Neural cell (in vitro differentiated cells): ENCODE measurements at regions not wholly inside any gene's neighbourhood (a gene's known extent, or its start where the extent isn't known, plus 50 kb on each side); places are given as distances from the start of the nearest gene placed in this dataset.
A peak's percentile ranks its signal among the peaks of the same experiment; 100 is the strongest.

ENCODE experiments used
- H2AFZ ChIP-seq: fragments of 200-600, 300-800 bp; sonication (generic), shearing (Covaris generic); 2 replicates; pipeline ENCODE4 v1.6.0; 2014; ENCODE audit warnings: low read depth, mild to moderate bottlenecking, antibody characterized with exemption, low read length, moderate library complexity
- H3F3A ChIP-seq: fragments of 200-600 bp; shearing (Covaris generic); 2 replicates; pipeline ENCODE4 v1.6.1; 2016; ENCODE audit warnings: mild to moderate bottlenecking, moderate library complexity, mixed read lengths, antibody characterized with exemption, low read length; ENCODE audit not compliant: insufficient read depth, poor library complexity, severe bottlenecking
- H3K27ac ChIP-seq: fragments of 200-600, 300-800 bp; sonication (generic), shearing (Covaris generic); 2 replicates; pipeline ENCODE4 v1.5.1; 2014; ENCODE audit warnings: mild to moderate bottlenecking, low read length, moderate library complexity
- H3K27me3 ChIP-seq: fragments of 300-800, 200-600 bp; sonication (generic), shearing (Covaris generic); 2 replicates; pipeline ENCODE4 v1.6.0; 2014; ENCODE audit warnings: mild to moderate bottlenecking, low read depth, low read length, moderate library complexity; ENCODE audit not compliant: insufficient read depth
- H3K36me3 ChIP-seq: fragments of 300-800, 200-600 bp; sonication (generic), shearing (Covaris generic); 2 replicates; pipeline ENCODE4 v1.5.1; 2014; ENCODE audit warnings: mild to moderate bottlenecking, antibody characterized with exemption, low read length, moderate library complexity; ENCODE audit not compliant: insufficient read depth
- H3K4me2 ChIP-seq: fragments of 300-800, 200-600 bp; sonication (generic), shearing (Covaris generic); 2 replicates; pipeline ENCODE4 v1.6.0; 2014; ENCODE audit warnings: mild to moderate bottlenecking, low read length
- H3K4me3 ChIP-seq: fragments of 300-800, 200-600 bp; sonication (generic), shearing (Covaris generic); 2 replicates; pipeline ENCODE4 v1.5.1; 2014; ENCODE audit warnings: mild to moderate bottlenecking, low read length, moderate library complexity
- H3K79me2 ChIP-seq: fragments of 200-600 bp; shearing (Covaris generic); replicated peaks from 2 replicates; pipeline ENCODE4 v1.6.0; 2014; ENCODE audit warnings: mild to moderate bottlenecking, low read length, moderate library complexity; ENCODE audit not compliant: insufficient read depth
- H3K9ac ChIP-seq: fragments of 300-800, 200-600 bp; sonication (generic), shearing (Covaris generic); 2 replicates; pipeline ENCODE4 v1.6.1; 2016; ENCODE audit warnings: mild to moderate bottlenecking, low read length, mixed read lengths
- H3K9me2 ChIP-seq: fragments of 200-600 bp; shearing (Covaris generic); 2 replicates; pipeline ENCODE4 v1.6.1; 2016; ENCODE audit warnings: mild to moderate bottlenecking, low read length, mixed read lengths; ENCODE audit not compliant: insufficient read depth
- H3K9me3 ChIP-seq: fragments of 200-600, 300-800 bp; sonication (generic), shearing (Covaris generic); 2 replicates; pipeline ENCODE4 v1.6.1; 2016; ENCODE audit warnings: mild to moderate bottlenecking, mixed run types, low read length, moderate library complexity, mixed read lengths
- H4K20me1 ChIP-seq: fragments of 200-600 bp; shearing (Covaris generic); 2 replicates; pipeline ENCODE4 v1.6.1; 2016; ENCODE audit warnings: mild to moderate bottlenecking, mixed run types; ENCODE audit not compliant: insufficient read depth
- EP300 ChIP-seq: fragments of 450-650 bp; conservative IDR thresholded peaks from 2 replicates; pipeline ENCODE4 v1.6.1; 2014; ENCODE audit warnings: antibody characterized with exemption, mild to moderate bottlenecking, moderate library complexity; ENCODE audit not compliant: poor library complexity, severe bottlenecking
- EZH2 ChIP-seq: fragments of 200-600, 300-800 bp; shearing (Covaris generic), sonication (generic); IDR thresholded peaks from 2 replicates; pipeline ENCODE4 v1.6.1; 2014; ENCODE audit warnings: antibody characterized with exemption, low read length, borderline replicate concordance, mild to moderate bottlenecking; ENCODE audit not compliant: insufficient read depth, poor library complexity, severe bottlenecking
- MXI1 ChIP-seq: fragments of 450-650 bp; conservative IDR thresholded peaks from 2 replicates; pipeline ENCODE4 v1.6.1; 2014; ENCODE audit warnings: antibody characterized with exemption, mild to moderate bottlenecking; ENCODE audit not compliant: poor library complexity, severe bottlenecking
- POLR2AphosphoS5 ChIP-seq: IDR thresholded peaks from 2 replicates; pipeline ENCODE4 v1.6.1; 2012
- RAD21 ChIP-seq: fragments of 450-650 bp; conservative IDR thresholded peaks from 2 replicates; pipeline ENCODE4 v1.6.1; 2014; ENCODE audit warnings: antibody characterized with exemption, mild to moderate bottlenecking, moderate library complexity
- SMC3 ChIP-seq: fragments of 450-650 bp; conservative IDR thresholded peaks from 2 replicates; pipeline ENCODE4 v1.6.1; 2014; ENCODE audit warnings: antibody characterized with exemption, mild to moderate bottlenecking, moderate library complexity; ENCODE audit not compliant: poor library complexity
- TAF1 ChIP-seq: IDR thresholded peaks from 2 replicates; pipeline ENCODE4 v1.6.1; 2012; ENCODE audit warnings: low read depth
- TF ChIP-seq, protein P1 (sequence below): IDR thresholded peaks from 2 replicates; pipeline ENCODE4 v1.6.1; 2012; ENCODE audit warnings: borderline replicate concordance

DNA sequence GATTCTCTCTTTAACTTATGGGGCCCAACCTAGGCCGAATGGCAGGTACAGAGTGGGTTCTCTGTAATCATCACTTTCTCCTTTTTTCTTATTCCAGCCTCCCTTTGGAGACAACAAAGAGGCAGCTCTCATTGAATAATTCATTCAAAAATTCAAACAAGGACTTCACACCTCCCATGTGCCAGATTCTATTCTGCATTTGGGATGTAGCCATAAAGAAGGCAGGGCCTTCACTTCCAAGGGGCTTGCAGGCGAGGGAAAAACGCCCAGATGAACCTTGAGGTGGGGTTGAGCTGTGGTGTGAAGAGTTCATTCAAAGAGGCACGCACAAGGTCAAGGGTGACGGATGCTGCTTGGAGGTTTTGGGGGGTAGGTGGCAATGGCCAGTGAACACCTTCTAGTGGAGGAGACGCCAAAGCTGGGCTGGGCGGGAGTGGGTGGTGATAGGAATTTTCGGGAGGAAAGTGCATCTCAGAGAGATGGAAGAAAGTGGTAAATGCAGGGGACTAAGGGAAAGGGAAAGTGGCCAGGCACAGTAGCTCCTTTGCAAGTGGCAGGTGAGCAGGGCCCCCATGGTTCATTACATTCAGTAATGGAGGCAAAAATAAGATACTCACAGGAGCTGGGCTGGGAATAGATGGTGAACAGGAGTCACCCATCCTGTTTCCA is 499.6 kb downstream of the MIAT start:
- H3K4me3 ChIP-seq: no peak overlapping the region

DNA sequence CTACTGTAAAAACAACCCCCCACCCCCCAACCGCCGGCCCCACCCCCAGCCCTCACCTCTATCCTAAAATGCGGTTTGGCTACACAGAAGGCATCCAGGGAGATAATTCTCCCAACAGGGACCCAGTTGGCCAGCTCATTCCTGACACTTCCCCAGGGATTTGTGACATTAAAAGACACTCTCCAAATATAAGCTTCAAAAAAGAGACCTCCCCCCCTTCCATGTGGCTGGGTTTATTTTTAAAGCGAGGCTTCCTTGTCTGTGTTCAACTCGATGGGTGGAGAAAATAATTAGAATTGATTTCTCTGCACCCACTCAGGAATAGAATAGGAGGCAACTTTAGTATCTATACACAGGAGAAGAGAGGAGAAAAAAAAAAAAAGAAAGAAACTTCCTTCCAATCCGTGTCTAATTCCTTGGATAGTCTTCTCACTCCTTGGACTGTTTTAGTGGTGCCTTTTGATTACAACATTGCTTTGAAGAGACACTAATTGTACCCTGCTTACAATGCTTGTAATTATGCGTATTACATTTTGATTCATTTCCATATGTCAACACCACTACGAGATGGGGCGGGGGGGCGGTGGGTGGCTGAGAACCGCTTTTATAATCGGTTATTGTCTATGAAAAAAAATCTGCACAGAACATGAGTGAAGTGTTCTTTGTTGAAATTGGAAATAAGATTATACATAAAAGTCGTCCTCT is 500.4 kb downstream of the MIAT start:
- Histone ChIP-seq H3K4me3 (no peak overlapping the region), H3K36me3 (no peaks in the 10 kb centered on the region), H2AFZ (no peak overlapping the region), H3K79me2 (no peaks in the 10 kb centered on the region), H3K27me3 (no peaks in the 10 kb centered on the region), H3K9ac (no peak overlapping the region), H3K27ac (peak overlapping the region; percentile 49), H4K20me1 (no peaks in the 10 kb centered on the region), H3F3A (no peaks in the 10 kb centered on the region), H3K9me3 (no peaks in the 10 kb centered on the region), H3K4me2 (no peak overlapping the region), H3K9me2 (no peaks in the 10 kb centered on the region)
- TF ChIP-seq MXI1 (no peak), POLR2AphosphoS5 (no peak), EZH2 (no peak), EP300 (no peak), RAD21 (no peak), TAF1 (no peak)
- TF ChIP-seq, protein P1, sequence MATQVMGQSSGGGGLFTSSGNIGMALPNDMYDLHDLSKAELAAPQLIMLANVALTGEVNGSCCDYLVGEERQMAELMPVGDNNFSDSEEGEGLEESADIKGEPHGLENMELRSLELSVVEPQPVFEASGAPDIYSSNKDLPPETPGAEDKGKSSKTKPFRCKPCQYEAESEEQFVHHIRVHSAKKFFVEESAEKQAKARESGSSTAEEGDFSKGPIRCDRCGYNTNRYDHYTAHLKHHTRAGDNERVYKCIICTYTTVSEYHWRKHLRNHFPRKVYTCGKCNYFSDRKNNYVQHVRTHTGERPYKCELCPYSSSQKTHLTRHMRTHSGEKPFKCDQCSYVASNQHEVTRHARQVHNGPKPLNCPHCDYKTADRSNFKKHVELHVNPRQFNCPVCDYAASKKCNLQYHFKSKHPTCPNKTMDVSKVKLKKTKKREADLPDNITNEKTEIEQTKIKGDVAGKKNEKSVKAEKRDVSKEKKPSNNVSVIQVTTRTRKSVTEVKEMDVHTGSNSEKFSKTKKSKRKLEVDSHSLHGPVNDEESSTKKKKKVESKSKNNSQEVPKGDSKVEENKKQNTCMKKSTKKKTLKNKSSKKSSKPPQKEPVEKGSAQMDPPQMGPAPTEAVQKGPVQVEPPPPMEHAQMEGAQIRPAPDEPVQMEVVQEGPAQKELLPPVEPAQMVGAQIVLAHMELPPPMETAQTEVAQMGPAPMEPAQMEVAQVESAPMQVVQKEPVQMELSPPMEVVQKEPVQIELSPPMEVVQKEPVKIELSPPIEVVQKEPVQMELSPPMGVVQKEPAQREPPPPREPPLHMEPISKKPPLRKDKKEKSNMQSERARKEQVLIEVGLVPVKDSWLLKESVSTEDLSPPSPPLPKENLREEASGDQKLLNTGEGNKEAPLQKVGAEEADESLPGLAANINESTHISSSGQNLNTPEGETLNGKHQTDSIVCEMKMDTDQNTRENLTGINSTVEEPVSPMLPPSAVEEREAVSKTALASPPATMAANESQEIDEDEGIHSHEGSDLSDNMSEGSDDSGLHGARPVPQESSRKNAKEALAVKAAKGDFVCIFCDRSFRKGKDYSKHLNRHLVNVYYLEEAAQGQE: no peak

More for the DNA sequence above, 499.6 kb downstream of the MIAT start:
- H3K9me2 ChIP-seq: no peaks in the 10 kb centered on the region
- no peak overlapping the region for H2AFZ ChIP-seq
- H3K4me2 ChIP-seq: no peak overlapping the region
- TF ChIP-seq TAF1 (no peak), EP300 (no peak)
- H3K36me3 ChIP-seq: no peaks in the 10 kb centered on the region
- no peaks in the 10 kb centered on the region for H3K9me3 ChIP-seq
- no peaks in the 10 kb centered on the region for H3K27me3 ChIP-seq
- H3K79me2 ChIP-seq: no peaks in the 10 kb centered on the region
- H3K9ac ChIP-seq: no peak overlapping the region
- no peaks in the 10 kb centered on the region for H3F3A ChIP-seq
- H4K20me1 ChIP-seq: no peaks in the 10 kb centered on the region
- H3K27ac ChIP-seq: peak overlapping the region; percentile 23

DNA sequence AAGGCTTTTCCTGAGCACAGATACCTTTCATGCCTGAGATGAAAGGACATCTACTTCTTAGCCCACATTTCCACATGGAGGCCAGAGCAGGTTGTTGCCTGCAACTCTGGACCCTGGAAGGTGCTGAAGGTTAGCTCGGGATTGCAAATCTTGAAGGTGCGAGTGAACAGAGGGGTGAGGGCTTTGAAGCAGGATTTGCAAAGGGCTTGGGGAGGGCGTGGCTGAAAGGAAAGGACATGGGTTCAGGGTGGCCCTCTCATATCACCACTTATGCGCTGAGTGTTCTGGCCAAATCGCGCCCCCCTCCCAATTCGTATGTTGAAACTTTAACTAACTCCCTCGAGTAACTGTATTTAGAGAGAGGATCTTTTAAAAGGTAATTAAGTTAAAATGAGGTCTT is 501.6 kb downstream of the MIAT start:
- H3K4me2 ChIP-seq: no peak overlapping the region
- no peaks in the 10 kb centered on the region for H4K20me1 ChIP-seq
- H2AFZ ChIP-seq: no peak overlapping the region
- no peak overlapping the region for H3K9ac ChIP-seq
- no peaks in the 10 kb centered on the region for H3K36me3 ChIP-seq
- no peaks in the 10 kb centered on the region for H3K9me2 ChIP-seq
- no peaks in the 10 kb centered on the region for H3F3A ChIP-seq
- no peak overlapping the region for H3K4me3 ChIP-seq
- H3K27ac ChIP-seq: peak overlapping the region; percentile 49
- no peaks in the 10 kb centered on the region for H3K79me2 ChIP-seq
- no peaks in the 10 kb centered on the region for H3K9me3 ChIP-seq
- no peak for TF ChIP-seq SMC3
- TF ChIP-seq MXI1: no peak
- TF ChIP-seq, protein P1: no peak
- TF ChIP-seq EP300: no peak
- no peaks in the 10 kb centered on the region for H3K27me3 ChIP-seq
